ENCODE measurements at regions not wholly inside any gene's neighbourhood (a gene's known extent, or its start where the extent isn't known, plus 50 kb on each side); places are given as distances from the start of the nearest gene placed in this dataset.

DNA sequence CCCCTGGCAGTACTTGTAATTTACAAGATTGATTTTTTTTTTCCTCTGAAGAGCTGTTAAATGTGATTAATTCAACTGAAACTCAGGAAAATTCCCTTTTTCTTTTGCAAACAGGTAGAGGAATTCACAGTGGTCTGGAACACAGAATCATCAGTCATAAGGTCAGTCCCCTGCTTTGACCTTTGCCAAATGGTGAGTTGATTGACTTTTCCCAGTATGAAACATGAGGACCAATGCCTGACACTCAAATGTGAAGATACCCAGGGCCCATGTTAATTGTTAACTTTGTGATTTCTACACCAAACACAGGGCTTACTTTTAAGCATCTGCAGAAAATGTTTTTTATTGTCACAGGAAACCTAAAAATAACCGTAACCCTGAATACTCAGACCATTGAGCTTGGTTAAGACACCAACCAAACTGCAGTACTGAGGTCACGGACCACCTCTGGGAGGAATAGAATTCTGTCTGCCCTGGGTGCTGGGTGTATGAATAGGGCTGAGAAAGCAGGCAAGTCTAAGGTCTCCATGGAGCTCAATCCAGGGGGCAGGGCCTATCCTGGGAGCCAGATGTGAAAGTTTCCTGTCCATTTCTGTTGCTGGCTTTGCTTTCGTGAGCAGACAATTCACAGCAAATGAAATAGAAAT is 192.4 kb downstream of the TMX1 start (continued):
- TF ChIP-seq ZBTB33 (IDR thresholded peaks at IDR 0.05; ENCODE audit: borderline replicate concordance, low read depth): no peak
- no peak for TF ChIP-seq TAF1 (IDR thresholded peaks at IDR 0.05; ENCODE audit: borderline replicate concordance, low read depth, low read length)
- TF ChIP-seq GATA2 (CRISPR knock-in tag; IDR thresholded peaks at IDR 0.05): no peak
- no peak for TF ChIP-seq RCOR1 (IDR thresholded peaks at IDR 0.05; ENCODE audit: low read length)
- TF ChIP-seq SIN3A (IDR thresholded peaks at IDR 0.05; ENCODE audit: borderline replicate concordance, low read depth, low read length): no peak
- TF ChIP-seq NFIC (IDR thresholded peaks at IDR 0.05; ENCODE audit: borderline replicate concordance): no peak
- TF ChIP-seq YY1 (IDR thresholded peaks at IDR 0.05; ENCODE audit: low read depth): no peak
- TF ChIP-seq SMC3 (IDR thresholded peaks at IDR 0.05; ENCODE audit: low read depth, low read length): no peak
- no peak for TF ChIP-seq POLR2AphosphoS5 (IDR thresholded peaks at IDR 0.05; ENCODE audit: low read depth, low read length)

GRCh38 chr14:51436630-51437029 is 196.6 kb downstream of the TMX1 start:
- WGBS (ENCODE audit: low lambda C conversion rate): 100% methylated on average over 1 of the region's 1 CpG

More at GRCh38 chr14:51436630-51437029, 196.6 kb downstream of the TMX1 start:
- Histone ChIP-seq H3F3A (replicated peaks; ENCODE audit: insufficient read depth) (peaks cover 5% of the 10 kb centered on the region), H3K4me3 (ENCODE audit: low read depth in 2 of 2, low read length in 1 of 2) (no peak overlapping the region), H3K27me3 (ENCODE audit: insufficient read depth) (no peaks in the 10 kb centered on the region), H3K9ac (no peak overlapping the region), H2AFZ (ENCODE audit: low read depth) (no peak overlapping the region), H3K4me2 (no peak overlapping the region), H3K36me3 (replicated peaks in 1 of 2; ENCODE audit: control insufficient read depth in 1 of 2, insufficient read depth in 2 of 2, low read length in 1 of 2) (no peaks in the 10 kb centered on the region), H3K79me2 (ENCODE audit: insufficient read depth) (no peaks in the 10 kb centered on the region), H3K9me2 (no peaks in the 10 kb centered on the region), H3K9me3 (no peaks in the 10 kb centered on the region), H4K20me1 (ENCODE audit: insufficient read depth) (no peaks in the 10 kb centered on the region), H3K27ac (ENCODE audit: low read depth in 2 of 2, low read length in 1 of 2) (no peak overlapping the region), H3K4me1 (ENCODE audit: control insufficient read depth in 1 of 2, insufficient read depth in 2 of 2, low read depth in 1 of 2, low read length in 1 of 2) (peaks cover 4 to 7% of the 10 kb centered on the region in 2 experiments; a peak in 2 of 4 replicates)
- ChIA-PET CTCF (no interaction called here), POLR2A (no interaction called here)
- TF ChIP-seq NFIC (IDR thresholded peaks at IDR 0.05; ENCODE audit: borderline replicate concordance) (no peak), EZH2phosphoT487 (IDR thresholded peaks at IDR 0.05; ENCODE audit: borderline replicate concordance, low read depth) (no peak), MXI1 (IDR thresholded peaks at IDR 0.05; ENCODE audit: low read depth, low read length) (no peak), SIN3A (IDR thresholded peaks at IDR 0.05; ENCODE audit: borderline replicate concordance, low read depth, low read length) (no peak), RFX5 (IDR thresholded peaks at IDR 0.05; ENCODE audit: low read length) (no peak), RXRA (IDR thresholded peaks at IDR 0.05; ENCODE audit: borderline replicate concordance, low read depth) (no peak), FOXM1 (IDR thresholded peaks at IDR 0.05; ENCODE audit: low read depth) (no peak), CHD2 (IDR thresholded peaks at IDR 0.05; ENCODE audit: low read length, partially characterized antibody) (no peak), JUND (IDR thresholded peaks at IDR 0.05) (no peak), TEAD4 (IDR thresholded peaks at IDR 0.05; ENCODE audit: borderline replicate concordance, insufficient read depth) (no peak), YY1 (IDR thresholded peaks at IDR 0.05; ENCODE audit: low read depth) (no peak)
- TF ChIP-seq, protein P1, sequence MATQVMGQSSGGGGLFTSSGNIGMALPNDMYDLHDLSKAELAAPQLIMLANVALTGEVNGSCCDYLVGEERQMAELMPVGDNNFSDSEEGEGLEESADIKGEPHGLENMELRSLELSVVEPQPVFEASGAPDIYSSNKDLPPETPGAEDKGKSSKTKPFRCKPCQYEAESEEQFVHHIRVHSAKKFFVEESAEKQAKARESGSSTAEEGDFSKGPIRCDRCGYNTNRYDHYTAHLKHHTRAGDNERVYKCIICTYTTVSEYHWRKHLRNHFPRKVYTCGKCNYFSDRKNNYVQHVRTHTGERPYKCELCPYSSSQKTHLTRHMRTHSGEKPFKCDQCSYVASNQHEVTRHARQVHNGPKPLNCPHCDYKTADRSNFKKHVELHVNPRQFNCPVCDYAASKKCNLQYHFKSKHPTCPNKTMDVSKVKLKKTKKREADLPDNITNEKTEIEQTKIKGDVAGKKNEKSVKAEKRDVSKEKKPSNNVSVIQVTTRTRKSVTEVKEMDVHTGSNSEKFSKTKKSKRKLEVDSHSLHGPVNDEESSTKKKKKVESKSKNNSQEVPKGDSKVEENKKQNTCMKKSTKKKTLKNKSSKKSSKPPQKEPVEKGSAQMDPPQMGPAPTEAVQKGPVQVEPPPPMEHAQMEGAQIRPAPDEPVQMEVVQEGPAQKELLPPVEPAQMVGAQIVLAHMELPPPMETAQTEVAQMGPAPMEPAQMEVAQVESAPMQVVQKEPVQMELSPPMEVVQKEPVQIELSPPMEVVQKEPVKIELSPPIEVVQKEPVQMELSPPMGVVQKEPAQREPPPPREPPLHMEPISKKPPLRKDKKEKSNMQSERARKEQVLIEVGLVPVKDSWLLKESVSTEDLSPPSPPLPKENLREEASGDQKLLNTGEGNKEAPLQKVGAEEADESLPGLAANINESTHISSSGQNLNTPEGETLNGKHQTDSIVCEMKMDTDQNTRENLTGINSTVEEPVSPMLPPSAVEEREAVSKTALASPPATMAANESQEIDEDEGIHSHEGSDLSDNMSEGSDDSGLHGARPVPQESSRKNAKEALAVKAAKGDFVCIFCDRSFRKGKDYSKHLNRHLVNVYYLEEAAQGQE (IDR thresholded peaks at IDR 0.05; ENCODE audit: low read depth, low read length): no peak
- TF ChIP-seq, protein P2, sequence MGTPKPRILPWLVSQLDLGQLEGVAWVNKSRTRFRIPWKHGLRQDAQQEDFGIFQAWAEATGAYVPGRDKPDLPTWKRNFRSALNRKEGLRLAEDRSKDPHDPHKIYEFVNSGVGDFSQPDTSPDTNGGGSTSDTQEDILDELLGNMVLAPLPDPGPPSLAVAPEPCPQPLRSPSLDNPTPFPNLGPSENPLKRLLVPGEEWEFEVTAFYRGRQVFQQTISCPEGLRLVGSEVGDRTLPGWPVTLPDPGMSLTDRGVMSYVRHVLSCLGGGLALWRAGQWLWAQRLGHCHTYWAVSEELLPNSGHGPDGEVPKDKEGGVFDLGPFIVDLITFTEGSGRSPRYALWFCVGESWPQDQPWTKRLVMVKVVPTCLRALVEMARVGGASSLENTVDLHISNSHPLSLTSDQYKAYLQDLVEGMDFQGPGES (IDR thresholded peaks at IDR 0.05; ENCODE audit: low read depth, low read length): no peak
- TF ChIP-seq, protein P3, sequence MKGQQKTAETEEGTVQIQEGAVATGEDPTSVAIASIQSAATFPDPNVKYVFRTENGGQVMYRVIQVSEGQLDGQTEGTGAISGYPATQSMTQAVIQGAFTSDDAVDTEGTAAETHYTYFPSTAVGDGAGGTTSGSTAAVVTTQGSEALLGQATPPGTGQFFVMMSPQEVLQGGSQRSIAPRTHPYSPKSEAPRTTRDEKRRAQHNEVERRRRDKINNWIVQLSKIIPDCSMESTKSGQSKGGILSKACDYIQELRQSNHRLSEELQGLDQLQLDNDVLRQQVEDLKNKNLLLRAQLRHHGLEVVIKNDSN (IDR thresholded peaks at IDR 0.05; ENCODE audit: borderline replicate concordance, low read depth): no peak
- TF ChIP-seq, protein P4, sequence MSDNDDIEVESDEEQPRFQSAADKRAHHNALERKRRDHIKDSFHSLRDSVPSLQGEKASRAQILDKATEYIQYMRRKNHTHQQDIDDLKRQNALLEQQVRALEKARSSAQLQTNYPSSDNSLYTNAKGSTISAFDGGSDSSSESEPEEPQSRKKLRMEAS (IDR thresholded peaks at IDR 0.05; ENCODE audit: low read depth): no peak
- no peak for DNase-seq

All from SK-N-SH (cell line).